Mammary epithelial cell (primary cell): ENCODE measurements at regions not wholly inside any gene's neighbourhood (a gene's known extent, or its start where the extent isn't known, plus 50 kb on each side); places are given as distances from the start of the nearest gene placed in this dataset.

Experiments used
- EZH2 ChIP-seq: IDR thresholded peaks from 2 replicates; pipeline ENCODE4 v1.6.1; 2012; ENCODE audit warnings: low read length, inconsistent platforms, borderline replicate concordance
- TF ChIP-seq, protein P1 (sequence below), 2 donors: IDR thresholded peaks in 1 of 2; conservative IDR thresholded peaks in 1 of 2; 2 replicates each; pipeline ENCODE4 v1.5.1; 2011 to 2012; ENCODE audit warnings: inconsistent platforms in 2 of 2, low read length in 2 of 2, mild to moderate bottlenecking in 2 of 2, control low read depth in 1 of 2, low read depth in 1 of 2; ENCODE audit not compliant: insufficient read depth in 1 of 2; ENCODE audit errors: extremely low read depth in 1 of 2

GRCh38 chr6:170124150-170124549, 166.7 kb downstream of the DLL1 start:
- TF ChIP-seq, protein P1, sequence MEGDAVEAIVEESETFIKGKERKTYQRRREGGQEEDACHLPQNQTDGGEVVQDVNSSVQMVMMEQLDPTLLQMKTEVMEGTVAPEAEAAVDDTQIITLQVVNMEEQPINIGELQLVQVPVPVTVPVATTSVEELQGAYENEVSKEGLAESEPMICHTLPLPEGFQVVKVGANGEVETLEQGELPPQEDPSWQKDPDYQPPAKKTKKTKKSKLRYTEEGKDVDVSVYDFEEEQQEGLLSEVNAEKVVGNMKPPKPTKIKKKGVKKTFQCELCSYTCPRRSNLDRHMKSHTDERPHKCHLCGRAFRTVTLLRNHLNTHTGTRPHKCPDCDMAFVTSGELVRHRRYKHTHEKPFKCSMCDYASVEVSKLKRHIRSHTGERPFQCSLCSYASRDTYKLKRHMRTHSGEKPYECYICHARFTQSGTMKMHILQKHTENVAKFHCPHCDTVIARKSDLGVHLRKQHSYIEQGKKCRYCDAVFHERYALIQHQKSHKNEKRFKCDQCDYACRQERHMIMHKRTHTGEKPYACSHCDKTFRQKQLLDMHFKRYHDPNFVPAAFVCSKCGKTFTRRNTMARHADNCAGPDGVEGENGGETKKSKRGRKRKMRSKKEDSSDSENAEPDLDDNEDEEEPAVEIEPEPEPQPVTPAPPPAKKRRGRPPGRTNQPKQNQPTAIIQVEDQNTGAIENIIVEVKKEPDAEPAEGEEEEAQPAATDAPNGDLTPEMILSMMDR (conservative IDR thresholded peaks at IDR 0.05 in 1 of 2, IDR thresholded peaks at IDR 0.05 in 1 of 2; ENCODE audit: extremely low read depth in 1 of 2, insufficient read depth in 1 of 2, low read depth in 1 of 2, low read length in 2 of 2), result no peak
- TF ChIP-seq EZH2, result no peak
